Trophoblast cell (in vitro differentiated cells and primary cell): ENCODE measurements at regions not wholly inside any gene's neighbourhood (a gene's known extent, or its start where the extent isn't known, plus 50 kb on each side); places are given as distances from the start of the nearest gene placed in this dataset.

Experiments used
- DNase-seq, 2 donors: peaks; one replicate each; pipeline ENCODE4 v3.0.0-alpha.2; 2016
- H2AFZ ChIP-seq: 2 replicates; pipeline ENCODE4 v1.6.1; 2013; ENCODE audit warnings: low read length, moderate library complexity, mild to moderate bottlenecking; ENCODE audit not compliant: insufficient read depth, poor library complexity
- H2AK5ac ChIP-seq: 2 replicates; pipeline ENCODE4 v1.6.1; 2013; ENCODE audit warnings: mild to moderate bottlenecking, low read length
- H2BK120ac ChIP-seq: 2 replicates; pipeline ENCODE4 v1.6.1; 2013; ENCODE audit warnings: low read length, mild to moderate bottlenecking, moderate library complexity; ENCODE audit not compliant: insufficient read depth, poor library complexity
- H2BK12ac ChIP-seq: 2 replicates; pipeline ENCODE4 v1.6.1; 2013; ENCODE audit warnings: mild to moderate bottlenecking, low read length, moderate library complexity
- H2BK5ac ChIP-seq: 2 replicates; pipeline ENCODE4 v1.6.1; 2013; ENCODE audit warnings: low read length, low read depth, moderate library complexity, mild to moderate bottlenecking; ENCODE audit not compliant: poor library complexity
- H3K14ac ChIP-seq: 2 replicates; pipeline ENCODE4 v1.6.1; 2013; ENCODE audit warnings: mild to moderate bottlenecking, low read length
- H3K18ac ChIP-seq: 2 replicates; pipeline ENCODE4 v1.6.1; 2013; ENCODE audit warnings: mild to moderate bottlenecking, low read length
- H3K23ac ChIP-seq: 2 replicates; pipeline ENCODE4 v1.6.1; 2013; ENCODE audit warnings: low read length
- H3K27ac ChIP-seq: 2 replicates; pipeline ENCODE4 v1.5.1; 2013; ENCODE audit warnings: low read depth, mild to moderate bottlenecking, inconsistent platforms, low read length, moderate library complexity
- H3K27me3 ChIP-seq: 2 replicates; pipeline ENCODE4 v1.6.1; 2013; ENCODE audit warnings: inconsistent platforms, mild to moderate bottlenecking, low read length, moderate library complexity; ENCODE audit not compliant: insufficient read depth
- H3K36me3 ChIP-seq, 2 experiments: 1 replicate in 1 of 2; 2 replicates in 1 of 2; pipeline ENCODE4 v1.6.1; 2013; ENCODE audit warnings: low read length in 2 of 2, mild to moderate bottlenecking in 2 of 2, moderate library complexity in 1 of 2; ENCODE audit not compliant: insufficient read depth in 2 of 2, control insufficient read depth in 1 of 2
- H3K4ac ChIP-seq: 2 replicates; pipeline ENCODE4 v1.6.1; 2013; ENCODE audit warnings: low read depth, mild to moderate bottlenecking, low read length, moderate library complexity
- H3K4me1 ChIP-seq, 2 experiments: 1 replicate in 1 of 2; 2 replicates in 1 of 2; pipeline ENCODE4 v1.6.1; 2013; ENCODE audit warnings: low read length in 2 of 2, mild to moderate bottlenecking in 2 of 2, moderate library complexity in 1 of 2; ENCODE audit not compliant: insufficient read depth in 2 of 2, control insufficient read depth in 1 of 2
- H3K4me2 ChIP-seq: 2 replicates; pipeline ENCODE4 v1.6.1; 2013; ENCODE audit warnings: inconsistent platforms, mild to moderate bottlenecking, low read length, moderate library complexity
- H3K4me3 ChIP-seq: 2 replicates; pipeline ENCODE4 v1.5.1; 2013; ENCODE audit warnings: mild to moderate bottlenecking, low read depth, low read length, inconsistent platforms
- H3K79me1 ChIP-seq: one replicate; pipeline ENCODE4 v1.6.1; 2013; ENCODE audit warnings: low read length
- H3K79me2 ChIP-seq: 2 replicates; pipeline ENCODE4 v1.6.1; 2013; ENCODE audit warnings: low read length, mild to moderate bottlenecking; ENCODE audit not compliant: control insufficient read depth, insufficient read depth, poor library complexity
- H3K9ac ChIP-seq: 2 replicates; pipeline ENCODE4 v1.6.1; 2013; ENCODE audit warnings: mild to moderate bottlenecking, low read length
- H3K9me3 ChIP-seq: 2 replicates; pipeline ENCODE4 v1.6.1; 2013; ENCODE audit warnings: low read depth, mild to moderate bottlenecking, control low read depth, inconsistent platforms, low read length; ENCODE audit not compliant: insufficient read depth
- H4K12ac ChIP-seq: 2 replicates; pipeline ENCODE4 v1.6.1; 2013; ENCODE audit warnings: low read depth, mild to moderate bottlenecking, low read length, moderate library complexity
- H4K8ac ChIP-seq: 2 replicates; pipeline ENCODE4 v1.6.1; 2013; ENCODE audit warnings: low read depth, mild to moderate bottlenecking, low read length, moderate library complexity
- H4K91ac ChIP-seq: one replicate; pipeline ENCODE4 v1.6.1; 2013; ENCODE audit warnings: low read depth, mild to moderate bottlenecking, low read length, moderate library complexity
- WGBS: extraction: QIAGEN DNeasy Blood & Tissue Kit; methylation state at CpG from one replicate; pipeline ENCODE4 v1.1.7; 2013; ENCODE audit warnings: missing lambda C conversion rate; ENCODE audit not compliant: insufficient read length, insufficient coverage; ENCODE audit errors: extremely low coverage; 5-methylcytosine and 5-hydroxymethylcytosine counted together

GRCh38 chr3:104631254-104631653 lies 735.5 kb upstream of the ALCAM start:
- Histone ChIP-seq H3K4me1 (no peaks in the 10 kb centered on the region), H4K91ac (no peak overlapping the region), H3K27ac (no peak overlapping the region), H4K8ac (no peak overlapping the region), H3K36me3 (peaks cover 0 to 4% of the 10 kb centered on the region in 2 experiments), H3K9ac (no peak overlapping the region), H2AK5ac (no peak overlapping the region), H3K27me3 (no peaks in the 10 kb centered on the region), H2BK5ac (no peak overlapping the region), H4K12ac (no peak overlapping the region), H3K79me2 (no peaks in the 10 kb centered on the region), H3K18ac (no peak overlapping the region), H3K4ac (no peak overlapping the region), H2AFZ (no peak overlapping the region), H3K9me3 (peaks cover 4% of the 10 kb centered on the region), H3K79me1 (no peaks in the 10 kb centered on the region), H2BK120ac (no peak overlapping the region), H3K14ac (no peak overlapping the region), H2BK12ac (no peak overlapping the region), H3K4me3 (no peak overlapping the region), H3K4me2 (no peak overlapping the region), H3K23ac (no peak overlapping the region)
- no peak for DNase-seq
- no CpG with 5 or more reads among the region's 2 CpGs for WGBS

GRCh38 chr3:104632521-104632920 lies 734.2 kb upstream of the ALCAM start:
- no peak overlapping the region for H2BK12ac ChIP-seq
- H2BK5ac ChIP-seq, result no peak overlapping the region
- no peak overlapping the region for H2AFZ ChIP-seq
- DNase-seq, result no peak
- no peaks in the 10 kb centered on the region for H3K79me2 ChIP-seq
- no peak overlapping the region for H4K8ac ChIP-seq
- H3K14ac ChIP-seq, result no peak overlapping the region
- no peak overlapping the region for H3K4me3 ChIP-seq
- H3K23ac ChIP-seq, result no peak overlapping the region
- no peak overlapping the region for H4K91ac ChIP-seq
- no peak overlapping the region for H2AK5ac ChIP-seq
- H3K4me2 ChIP-seq, result no peak overlapping the region
- H3K9ac ChIP-seq, result no peak overlapping the region
- H3K4ac ChIP-seq, result no peak overlapping the region
- no peaks in the 10 kb centered on the region for H3K27me3 ChIP-seq
- no peak overlapping the region for H2BK120ac ChIP-seq
- peaks cover 4% of the 10 kb centered on the region for H3K9me3 ChIP-seq
- no peak overlapping the region for H3K27ac ChIP-seq
- H4K12ac ChIP-seq, result no peak overlapping the region
- H3K36me3 ChIP-seq, result peaks cover 0 to 4% of the 10 kb centered on the region in 2 experiments
- no peaks in the 10 kb centered on the region for H3K79me1 ChIP-seq
- WGBS, result no CpG with 5 or more reads among the region's 3 CpGs
- H3K4me1 ChIP-seq, result no peaks in the 10 kb centered on the region
- H3K18ac ChIP-seq, result no peak overlapping the region

GRCh38 chr3:104632947-104633346 lies 733.8 kb upstream of the ALCAM start:
- Histone ChIP-seq H2BK12ac (no peak overlapping the region), H3K4me1 (no peaks in the 10 kb centered on the region), H3K4ac (no peak overlapping the region), H3K4me3 (no peak overlapping the region), H3K23ac (no peak overlapping the region), H2AFZ (no peak overlapping the region), H4K12ac (no peak overlapping the region), H3K27me3 (no peaks in the 10 kb centered on the region), H3K18ac (no peak overlapping the region), H3K79me1 (no peaks in the 10 kb centered on the region), H3K9me3 (peaks cover 4% of the 10 kb centered on the region), H3K36me3 (peaks cover 0 to 4% of the 10 kb centered on the region in 2 experiments), H3K27ac (no peak overlapping the region), H4K8ac (no peak overlapping the region), H3K14ac (no peak overlapping the region), H3K4me2 (no peak overlapping the region), H2BK120ac (no peak overlapping the region), H2BK5ac (no peak overlapping the region), H4K91ac (no peak overlapping the region), H3K9ac (no peak overlapping the region), H2AK5ac (no peak overlapping the region), H3K79me2 (no peaks in the 10 kb centered on the region)
- WGBS, result no CpG with 5 or more reads among the region's 1 CpG
- no peak for DNase-seq

DNA sequence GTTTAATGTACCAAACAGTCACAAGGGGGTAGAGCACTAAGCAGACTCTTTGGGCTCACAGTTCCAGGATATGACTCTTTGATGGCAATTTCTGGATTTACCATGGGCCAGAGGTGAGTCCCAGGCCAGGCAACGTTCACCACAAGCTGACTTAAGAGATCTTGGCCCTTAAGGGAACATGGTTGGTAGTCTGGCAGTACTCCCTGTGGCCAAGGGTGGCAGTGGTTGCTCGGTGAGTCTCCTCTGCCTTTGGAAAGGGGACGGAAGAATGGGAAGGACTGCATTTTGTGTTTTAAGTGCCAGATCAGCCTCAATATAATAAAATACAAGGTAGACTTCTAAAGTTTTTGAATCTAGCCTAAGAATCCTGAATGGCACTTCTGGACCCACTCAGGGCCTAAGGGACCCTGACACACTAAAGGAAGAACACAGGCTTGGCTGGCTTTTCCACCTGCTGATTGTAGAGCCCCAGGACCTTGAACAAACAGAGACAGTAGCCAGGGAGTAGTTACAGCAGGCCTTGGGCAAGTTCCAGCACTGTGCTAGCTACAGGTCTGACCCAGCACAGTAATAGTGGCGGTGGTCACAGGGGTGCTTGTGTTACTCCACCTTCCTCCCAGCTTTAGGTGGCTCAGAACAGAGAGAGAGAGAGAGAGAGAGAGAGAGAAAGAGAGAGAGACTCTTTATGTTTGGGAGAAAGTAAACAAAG lies 730.7 kb upstream of the ALCAM start:
- peaks cover 3% of the 10 kb centered on the region for H3K9me3 ChIP-seq
- no peak overlapping the region for H3K27ac ChIP-seq

More for the DNA sequence above, 730.7 kb upstream of the ALCAM start:
- Histone ChIP-seq H3K4ac (no peak overlapping the region), H2BK5ac (no peak overlapping the region), H4K8ac (no peak overlapping the region), H3K79me1 (no peaks in the 10 kb centered on the region), H2AK5ac (no peak overlapping the region), H2AFZ (no peak overlapping the region), H3K79me2 (no peaks in the 10 kb centered on the region), H4K12ac (no peak overlapping the region), H3K14ac (no peak overlapping the region), H3K36me3 (peaks cover 0 to 2% of the 10 kb centered on the region in 2 experiments), H2BK120ac (no peak overlapping the region), H3K4me3 (no peak overlapping the region), H2BK12ac (no peak overlapping the region), H3K27me3 (no peaks in the 10 kb centered on the region), H3K4me1 (no peaks in the 10 kb centered on the region), H4K91ac (no peak overlapping the region), H3K9ac (no peak overlapping the region), H3K4me2 (no peak overlapping the region), H3K23ac (no peak overlapping the region), H3K18ac (no peak overlapping the region)
- no CpG with 5 or more reads among the region's 4 CpGs for WGBS
- no peak for DNase-seq
